ENCODE measurements at regions not wholly inside any gene's neighbourhood (a gene's known extent, or its start where the extent isn't known, plus 50 kb on each side); places are given as distances from the start of the nearest gene placed in this dataset.
"Not testable (repeated sequence)": the region's sequence is repeated elsewhere in the genome, so short reads cannot be mapped to it uniquely, and the experiment has no call there.

DNA sequence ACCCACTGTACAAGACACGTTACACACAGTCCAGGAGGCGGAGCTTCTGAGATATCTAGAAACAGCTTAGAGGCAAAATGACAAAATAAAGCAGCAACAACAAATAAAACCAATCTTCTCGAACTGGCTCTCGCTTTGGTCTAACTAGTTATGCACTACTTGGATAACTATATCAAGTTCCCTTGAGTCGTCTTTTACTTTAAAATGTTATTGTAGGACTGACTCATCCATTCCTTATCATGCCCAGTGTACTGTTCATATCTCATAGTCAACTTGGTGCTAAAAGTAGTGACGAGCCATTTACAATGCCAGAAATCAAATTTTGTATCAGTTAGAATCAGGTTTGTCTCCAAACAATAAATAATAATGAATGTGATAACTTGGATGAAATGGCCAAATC is 102.5 kb upstream of the SLC35G4 start:
- DNase-seq = no peak

DNA sequence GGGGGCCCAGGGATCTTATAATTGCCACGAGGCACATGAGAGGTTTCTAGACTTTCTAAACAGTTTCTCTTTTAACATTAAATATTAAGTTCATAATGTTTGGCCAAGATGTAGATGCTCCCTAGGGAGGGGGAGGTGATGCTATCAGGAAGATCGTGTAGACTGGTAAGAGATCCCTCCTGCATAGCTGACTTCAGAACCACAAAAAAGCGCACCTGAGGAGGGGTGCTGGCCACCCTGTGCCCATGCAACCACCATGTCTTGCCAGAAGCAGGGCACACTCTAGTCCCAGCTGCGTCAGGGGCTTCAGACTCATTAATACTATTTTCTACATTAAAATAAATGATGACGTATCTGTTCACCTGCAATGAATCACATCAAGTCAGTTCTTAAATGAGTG is 103.4 kb upstream of the SLC35G4 start:
- DNase-seq = no peak

DNA sequence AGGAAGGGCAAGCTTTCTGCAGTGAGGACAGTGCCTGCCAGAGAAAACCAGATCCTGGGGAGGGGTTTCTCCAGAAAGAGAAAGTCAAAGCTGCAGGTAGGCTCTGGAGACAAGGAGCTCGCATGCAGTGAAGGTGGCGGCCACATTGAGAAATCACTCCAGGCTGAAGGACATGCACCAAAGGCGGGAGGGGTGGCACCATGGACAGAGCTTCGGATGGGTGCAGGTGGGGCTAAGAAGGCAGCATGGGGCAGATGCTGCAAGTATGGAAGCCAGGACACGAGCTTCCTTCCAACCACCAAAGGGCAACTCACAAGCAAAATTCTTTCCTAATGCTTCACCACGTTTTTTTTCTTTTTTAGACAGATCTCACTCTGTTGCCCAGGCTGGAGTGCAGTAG is 104.4 kb upstream of the SLC35G4 start:
- DNase-seq = no peak

DNA sequence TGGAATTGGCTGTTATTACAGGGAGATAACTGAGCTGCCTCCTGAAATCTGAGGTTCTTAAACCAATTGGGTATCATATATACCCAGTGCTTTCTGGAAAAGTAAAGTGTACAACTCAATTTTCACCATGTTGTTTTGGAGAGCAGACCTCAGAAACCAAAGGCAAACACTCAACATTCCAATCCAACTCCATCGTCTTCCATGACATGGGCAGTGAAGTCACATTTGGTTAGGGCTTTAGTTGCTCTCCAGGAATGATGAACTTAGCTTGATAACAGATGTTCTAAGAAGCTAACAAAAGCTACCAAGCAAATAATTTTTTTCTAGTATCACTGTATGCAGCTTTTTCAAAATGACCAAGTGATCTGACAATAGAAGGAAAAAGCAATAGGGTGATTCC is 107.0 kb upstream of the SLC35G4 start:
- no peak for DNase-seq

DNA sequence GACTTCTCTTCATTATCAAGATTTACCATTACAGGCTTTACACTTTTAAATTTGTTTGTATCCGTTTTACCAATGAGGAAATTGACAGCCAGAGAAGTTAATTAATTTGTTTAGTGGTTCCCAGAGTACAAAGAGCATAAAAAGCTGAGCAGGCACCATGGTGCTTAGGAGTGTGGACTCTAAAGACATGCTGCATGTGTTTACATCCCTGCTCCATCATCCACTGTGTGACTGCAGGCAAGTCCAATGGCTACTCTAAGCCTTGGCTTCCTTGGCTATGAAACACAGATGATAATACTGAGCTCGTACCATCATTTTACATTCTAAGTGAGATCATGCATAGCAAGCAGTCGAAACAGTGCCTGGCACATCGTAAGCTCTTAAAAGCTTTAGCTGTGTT is 108.0 kb upstream of the SLC35G4 start:
- no peak for DNase-seq

DNA sequence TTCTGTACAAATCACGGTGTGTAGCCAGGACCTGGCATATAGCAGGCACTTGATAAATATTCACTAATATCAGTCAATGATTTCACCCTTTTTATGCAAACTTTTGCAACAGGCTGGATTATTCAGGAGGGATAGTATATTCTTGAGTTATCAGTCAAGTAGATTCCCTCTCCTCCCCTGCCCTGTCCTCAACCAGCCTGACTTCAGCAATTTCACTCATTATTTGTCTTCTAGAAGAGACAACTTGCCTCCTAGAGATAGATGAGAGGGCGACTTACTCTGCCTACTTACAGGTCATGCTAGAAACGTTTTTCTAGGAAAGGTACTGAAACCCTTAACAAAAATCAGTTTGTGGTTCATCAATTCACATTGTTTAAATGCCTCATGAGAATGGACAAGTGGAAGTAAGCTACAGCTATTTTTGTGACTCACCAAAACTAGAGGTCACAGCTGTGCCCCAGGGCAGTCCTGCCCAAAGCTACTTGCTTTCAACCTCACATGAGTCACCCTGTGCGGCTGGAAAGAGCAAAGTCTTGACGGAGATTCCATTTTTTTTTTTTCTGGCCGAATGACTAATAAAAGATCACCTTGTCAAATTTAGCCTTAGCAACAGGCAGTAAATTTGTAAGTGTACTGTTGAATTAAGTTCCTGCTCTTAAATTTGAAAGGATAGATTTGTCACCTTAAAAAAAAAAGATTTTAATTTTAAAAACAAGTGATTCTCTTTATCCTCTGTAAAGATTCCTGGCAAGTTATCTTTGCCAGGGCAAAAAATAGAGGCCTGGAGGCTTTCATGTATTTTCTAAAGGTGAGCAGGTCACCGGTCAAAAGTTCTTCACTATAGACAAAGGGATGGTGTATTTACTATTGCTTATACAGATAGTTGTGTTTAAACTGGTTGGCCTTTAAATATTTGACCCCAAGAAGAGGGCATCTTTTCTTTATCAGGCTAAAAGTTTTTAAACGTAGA is 109.0 kb upstream of the SLC35G4 start:
- DNase-seq = no peak

DNA sequence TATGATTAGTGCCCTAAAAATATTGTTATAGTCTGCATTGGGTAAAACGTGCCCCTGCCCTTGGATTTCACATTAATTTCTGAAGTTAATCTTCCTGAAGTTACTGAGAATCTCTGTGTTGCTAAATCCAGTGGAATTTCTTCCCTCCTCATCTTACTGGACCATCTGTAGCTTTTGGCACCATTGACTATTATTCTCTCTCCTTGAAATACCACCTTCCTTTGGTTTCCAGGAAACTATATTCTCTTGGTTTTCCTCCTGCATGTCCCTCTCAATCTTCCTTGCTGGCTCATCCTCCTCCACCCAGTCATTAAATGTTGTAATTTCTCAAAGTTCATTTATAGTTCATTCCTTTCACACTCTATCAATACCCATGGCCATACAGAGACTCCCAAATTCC is 110.6 kb upstream of the SLC35G4 start:
- no peak for DNase-seq

DNA sequence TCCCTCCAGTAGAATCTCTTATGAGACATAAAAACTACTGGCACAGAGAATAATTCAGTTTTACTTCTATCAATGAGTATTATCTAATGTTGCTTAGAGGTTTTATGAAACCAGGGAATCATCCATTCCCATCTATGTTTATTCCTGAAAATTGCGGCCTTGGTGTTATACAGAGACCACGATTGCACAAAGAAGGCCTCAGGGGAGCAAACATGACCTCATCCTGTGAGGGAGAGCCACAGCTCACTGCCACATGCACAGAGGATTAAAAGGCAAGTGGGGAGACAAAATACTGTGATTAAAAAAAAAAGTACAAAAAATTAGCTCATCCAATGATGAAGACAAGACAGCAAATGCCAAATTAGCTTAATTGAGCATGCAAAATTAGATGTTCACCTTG is 111.8 kb upstream of the SLC35G4 start:
- no peak for DNase-seq

DNA sequence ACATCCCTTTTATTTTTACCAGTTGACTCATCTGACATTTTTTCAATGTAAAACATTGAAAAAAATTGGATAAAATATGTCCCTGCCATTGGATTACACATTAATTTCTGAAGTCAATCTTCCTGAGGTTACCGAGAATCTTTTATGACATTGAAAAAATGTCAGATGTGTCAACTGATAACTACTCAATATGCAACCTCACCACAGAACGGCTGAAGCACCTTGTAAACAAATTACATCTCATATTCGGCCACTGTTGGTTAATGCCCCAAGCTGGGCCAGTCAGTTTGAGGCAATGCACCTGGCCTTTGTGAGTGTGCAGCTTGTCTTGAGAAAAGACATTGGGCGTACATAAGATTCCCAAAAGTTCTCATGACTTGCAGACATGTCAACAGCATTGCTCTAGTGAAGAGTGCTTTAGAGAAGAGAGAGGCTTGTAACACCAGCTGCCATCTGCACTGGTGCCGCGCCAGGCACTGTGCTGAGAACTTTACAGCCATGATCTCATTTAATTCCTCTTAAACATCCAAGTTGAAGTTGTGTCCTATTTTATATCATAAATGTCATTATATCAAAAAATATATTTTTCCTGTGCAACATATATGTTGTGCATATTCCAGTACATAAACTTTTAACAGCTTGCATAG is 112.7 kb upstream of the SLC35G4 start:
- DNase-seq = no peak

DNA sequence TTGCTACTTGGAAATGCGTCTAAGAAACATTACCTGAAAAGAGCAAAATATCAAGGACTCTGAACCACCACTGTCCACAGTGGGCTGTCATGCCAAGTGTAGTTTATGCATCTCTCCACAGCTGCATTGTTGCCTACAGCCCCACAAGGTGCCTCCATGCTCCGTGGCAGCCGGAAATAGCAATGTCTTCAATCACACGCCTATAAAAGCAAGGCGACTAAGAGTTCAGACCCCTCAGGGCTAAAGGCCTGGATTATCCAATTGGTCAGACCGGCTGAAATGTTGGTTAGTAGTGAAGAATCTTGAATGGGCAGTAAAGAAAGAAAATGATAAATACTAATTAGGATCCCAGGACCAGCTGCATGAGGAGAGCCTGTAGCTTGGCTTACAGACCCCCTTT is 114.0 kb upstream of the SLC35G4 start:
- DNase-seq = no peak

DNA sequence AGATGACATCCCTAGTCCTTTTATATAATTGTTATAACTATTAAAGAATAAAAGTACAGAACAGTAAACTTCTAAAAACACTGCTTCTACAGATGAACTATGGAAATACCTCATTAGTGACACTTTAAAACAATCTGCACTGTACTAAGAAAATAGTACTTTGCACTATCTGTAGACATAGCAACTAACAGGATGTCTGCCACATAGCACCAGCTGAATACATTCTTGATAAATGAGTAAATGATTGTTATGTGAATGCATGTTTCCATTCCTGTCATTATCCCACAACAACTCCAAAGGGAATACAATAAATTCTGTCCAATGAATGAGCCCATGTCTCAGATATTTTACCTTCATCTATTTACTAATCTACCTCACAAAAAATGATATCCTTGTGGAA is 115.3 kb upstream of the SLC35G4 start:
- DNase-seq = no peak

DNA sequence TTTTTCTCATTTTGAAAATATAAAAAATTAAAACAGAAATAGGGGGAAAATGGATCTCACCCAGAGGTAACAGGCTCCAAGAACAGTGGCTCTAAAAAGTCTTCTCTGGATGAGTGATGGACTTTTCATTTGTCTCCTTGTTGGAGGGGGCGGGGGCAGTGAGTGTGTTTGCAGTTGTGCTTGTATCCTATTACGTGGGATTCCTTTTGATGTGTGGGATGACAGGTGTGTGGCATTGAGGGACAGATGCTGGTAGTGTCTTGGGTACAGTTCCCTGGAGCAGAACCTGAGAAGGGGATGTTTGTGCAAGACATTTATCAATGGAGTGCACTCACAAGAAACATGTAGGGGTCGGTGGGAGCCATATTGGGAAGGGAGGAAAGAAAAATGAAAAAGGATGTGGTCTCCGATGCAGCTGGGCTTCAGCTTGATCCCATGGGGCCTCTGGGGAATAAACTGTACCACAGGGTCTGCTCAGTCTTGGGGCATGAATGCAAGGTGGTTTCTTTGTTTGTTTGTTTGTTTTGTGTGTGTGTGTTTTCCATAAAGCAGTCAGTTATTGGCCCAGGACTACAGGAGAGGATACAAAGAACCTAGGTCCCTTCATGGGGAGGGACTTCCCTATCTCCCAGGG is 120.0 kb upstream of the SLC35G4 start:
- DNase-seq = no peak

DNA sequence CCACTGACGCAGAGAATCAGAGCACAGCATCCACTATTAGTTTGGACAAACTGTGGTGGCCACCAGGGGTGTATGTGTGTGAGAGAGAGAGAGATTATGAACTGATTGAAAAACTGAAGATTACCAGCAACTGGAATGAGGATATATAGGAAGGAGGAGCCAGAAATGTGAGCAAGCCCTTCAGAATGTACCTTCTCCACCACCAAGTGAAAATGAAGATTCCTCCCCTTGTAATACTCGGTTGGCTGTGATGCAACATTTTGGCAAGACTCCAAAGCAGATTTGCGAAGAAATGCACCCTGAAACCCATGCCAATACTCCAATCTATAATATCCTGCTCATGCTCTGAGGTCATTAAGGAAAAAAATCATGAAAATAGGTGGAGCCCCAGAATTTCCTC is 121.2 kb upstream of the SLC35G4 start:
- no peak for DNase-seq

DNA sequence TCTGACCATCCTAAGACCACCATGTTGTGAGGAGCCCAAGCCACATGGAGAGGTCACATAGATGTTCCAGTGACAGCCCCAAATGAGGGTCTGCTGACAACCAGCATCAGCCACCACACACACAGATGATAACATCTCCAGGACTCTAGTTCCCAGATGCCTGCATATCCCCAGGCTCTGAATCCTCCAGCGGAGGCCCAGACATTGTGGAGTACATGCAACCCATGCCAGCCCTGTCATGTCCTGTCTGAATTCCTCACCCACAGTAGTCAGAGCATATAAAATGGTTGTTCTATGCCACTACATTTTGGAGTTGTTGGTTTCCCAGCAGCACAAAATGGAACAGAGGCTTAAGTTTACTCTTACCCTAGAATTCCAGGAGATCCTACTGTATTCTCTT is 122.0 kb upstream of the SLC35G4 start:
- no peak for DNase-seq

DNA sequence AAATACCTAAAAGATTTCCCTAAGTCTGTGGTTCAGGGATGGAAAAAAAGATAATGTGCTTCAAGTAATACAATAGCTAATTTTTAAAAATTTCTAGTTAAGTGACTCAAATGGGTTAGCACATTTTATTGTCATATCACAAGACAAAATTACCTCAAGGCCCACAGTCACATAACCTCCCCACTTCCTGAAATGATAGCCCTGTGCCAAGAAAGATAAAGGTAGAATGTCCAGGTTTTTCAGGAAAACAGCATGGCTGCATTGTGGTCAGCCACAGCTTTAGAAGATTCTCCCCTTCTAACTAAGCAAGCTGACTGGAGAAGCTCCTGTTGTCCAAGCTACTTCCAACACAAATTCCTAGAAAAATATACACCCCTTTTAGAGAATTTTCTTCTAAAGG is 127.1 kb upstream of the SLC35G4 start:
- no peak for DNase-seq

DNA sequence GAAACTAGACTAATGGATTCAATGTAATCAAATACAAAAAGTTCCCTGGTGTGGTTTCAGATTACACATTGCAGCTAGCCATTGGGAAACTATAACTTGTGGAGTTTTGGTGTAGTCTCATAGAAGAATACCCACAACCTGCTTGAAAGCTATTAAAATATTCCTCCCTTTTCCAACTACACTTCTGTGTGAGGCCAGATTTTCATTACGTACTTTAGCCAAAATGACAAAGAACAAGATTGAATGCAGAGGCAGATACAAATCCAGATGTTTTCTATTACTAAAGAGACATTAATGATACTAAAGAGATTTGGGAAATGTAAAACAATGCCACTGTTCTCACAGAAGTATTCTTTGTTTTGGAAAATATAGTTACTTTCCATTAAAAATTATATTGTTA is 128.7 kb upstream of the SLC35G4 start:
- no peak for DNase-seq

DNA sequence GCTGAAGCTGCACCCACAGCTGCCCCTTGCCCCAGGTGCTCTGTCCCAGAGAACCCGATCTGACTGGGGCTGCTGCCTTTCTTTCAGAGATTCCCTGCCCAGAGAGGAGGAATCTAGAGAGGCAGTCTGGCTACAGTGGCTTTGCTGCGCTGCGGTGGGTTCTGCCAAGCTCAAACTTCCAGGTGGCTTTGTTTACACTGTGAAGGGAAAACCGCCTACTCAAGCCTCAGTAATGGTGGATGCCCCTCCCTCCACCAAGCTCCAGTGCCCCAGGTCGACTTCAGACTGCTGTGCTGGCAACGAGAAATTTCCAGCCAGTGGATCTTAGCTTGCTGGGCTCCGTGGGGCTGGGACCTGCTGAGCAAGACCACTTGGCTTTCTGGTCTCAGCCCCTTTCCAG is 130.4 kb upstream of the SLC35G4 start:
- not testable (repeated sequence) for DNase-seq

DNA sequence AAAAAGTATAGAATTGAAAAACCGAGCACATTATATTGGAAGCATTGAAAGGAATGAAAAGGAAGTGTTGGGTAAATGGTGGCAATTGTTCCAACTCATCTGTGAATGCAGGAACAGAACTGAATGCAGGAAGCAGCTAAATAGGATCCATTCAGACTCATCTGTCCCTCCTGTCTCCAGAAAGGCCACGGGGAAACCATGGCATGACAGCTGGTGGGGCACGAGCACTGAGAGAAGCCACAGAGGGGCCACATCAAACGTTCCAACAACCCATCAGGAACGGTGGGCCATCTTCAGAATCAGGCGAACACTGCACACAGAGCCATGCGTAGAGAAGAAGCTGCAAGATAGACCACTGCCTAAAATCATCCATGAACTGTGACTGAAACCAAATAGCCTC is 138.5 kb upstream of the SLC35G4 start:
- no peak for DNase-seq

DNA sequence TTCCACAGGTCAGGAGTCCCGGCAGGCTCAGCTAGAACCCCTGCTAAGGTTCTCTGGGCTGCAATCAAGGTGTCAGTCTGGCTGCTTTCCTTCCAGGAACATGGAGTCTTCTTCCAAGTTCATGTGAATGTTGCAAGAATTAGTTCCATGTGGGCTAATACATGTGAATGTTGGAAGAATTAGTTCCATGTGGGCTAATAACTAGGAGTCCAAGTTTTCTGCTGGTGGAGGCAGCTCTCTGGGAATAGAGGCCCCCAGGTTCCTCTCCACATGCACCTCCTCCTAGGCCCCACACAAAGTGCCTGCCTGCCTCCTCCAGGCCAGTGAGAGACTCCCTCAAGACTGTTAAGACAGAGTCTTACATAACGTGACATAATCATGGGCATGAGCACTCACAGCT is 140.8 kb upstream of the SLC35G4 start:
- no peak for DNase-seq

DNA sequence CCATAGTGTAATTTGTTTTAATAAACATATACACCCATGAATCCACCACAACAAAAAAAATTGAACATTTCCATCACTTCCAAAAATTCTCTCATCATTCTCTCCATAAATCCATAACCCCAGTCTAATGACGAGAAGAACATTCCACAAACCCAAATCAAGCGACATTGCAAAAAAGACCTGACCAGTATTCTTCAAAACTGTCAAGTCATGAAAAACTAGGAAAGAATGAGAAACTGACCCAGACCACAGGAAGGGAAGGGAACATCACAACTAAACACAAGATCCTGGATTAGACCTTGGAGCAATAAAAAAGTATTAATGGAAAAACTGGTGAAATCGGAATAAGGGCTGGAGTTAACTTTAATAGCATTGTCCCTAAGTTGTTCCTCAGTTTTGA is 141.3 kb upstream of the SLC35G4 start:
- no peak for DNase-seq

DNA sequence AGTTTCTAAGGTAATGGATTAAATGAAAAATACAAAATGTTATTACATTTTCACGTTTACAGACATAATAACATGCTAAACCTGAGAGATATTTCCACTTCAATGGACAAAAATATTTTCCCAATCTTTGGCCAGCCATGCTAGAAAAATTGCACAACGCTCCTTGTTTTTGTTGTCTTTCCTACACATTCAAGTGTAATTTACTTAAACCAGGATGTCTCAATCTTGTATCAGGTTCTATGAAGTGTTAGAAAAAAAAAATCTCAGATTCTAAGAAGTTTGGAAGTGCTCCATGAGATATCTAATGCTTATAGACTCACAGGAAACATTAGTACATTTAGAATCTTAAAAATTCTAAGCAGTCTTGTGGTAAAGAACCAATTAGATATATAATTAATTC is 141.8 kb upstream of the SLC35G4 start:
- DNase-seq = no peak

DNA sequence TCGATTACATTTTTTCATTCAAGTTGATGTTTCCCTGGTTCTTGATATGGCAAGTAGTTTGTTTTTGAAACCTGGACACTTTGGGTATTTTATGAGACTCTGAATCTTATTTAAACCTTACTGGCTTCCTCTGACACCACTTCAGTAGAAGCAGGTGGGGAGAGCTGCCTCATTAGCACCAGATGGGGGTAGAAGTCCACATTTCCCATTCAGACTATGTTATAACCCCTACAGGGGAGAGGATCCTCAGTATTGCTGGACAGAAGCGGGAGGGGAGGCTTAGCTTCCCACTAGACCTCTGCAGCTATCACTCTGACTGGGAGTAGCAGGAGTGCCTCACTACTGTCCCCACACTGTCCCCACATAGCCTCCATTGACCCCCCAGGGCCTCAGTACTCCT is 145.3 kb upstream of the SLC35G4 start:
- DNase-seq = no peak

DNA sequence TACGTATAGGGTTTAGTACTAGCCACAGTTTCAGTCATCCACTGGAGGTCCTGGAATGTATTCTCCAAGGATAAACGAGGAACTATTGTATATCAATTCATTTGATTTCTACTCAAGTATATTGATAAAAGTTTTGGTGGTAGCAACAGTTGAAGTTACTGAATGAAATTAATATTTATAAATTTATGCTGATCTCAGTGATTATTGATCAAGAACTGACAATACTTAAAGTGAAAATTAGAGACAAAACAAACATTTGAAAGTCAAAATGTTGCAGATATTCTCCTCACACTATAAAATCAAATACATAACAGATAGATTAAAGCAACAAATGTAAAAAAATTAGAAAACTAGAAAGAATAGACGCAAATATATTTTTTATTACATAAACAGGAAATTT is 150.9 kb upstream of the SLC35G4 start:
- DNase-seq = no peak

DNA sequence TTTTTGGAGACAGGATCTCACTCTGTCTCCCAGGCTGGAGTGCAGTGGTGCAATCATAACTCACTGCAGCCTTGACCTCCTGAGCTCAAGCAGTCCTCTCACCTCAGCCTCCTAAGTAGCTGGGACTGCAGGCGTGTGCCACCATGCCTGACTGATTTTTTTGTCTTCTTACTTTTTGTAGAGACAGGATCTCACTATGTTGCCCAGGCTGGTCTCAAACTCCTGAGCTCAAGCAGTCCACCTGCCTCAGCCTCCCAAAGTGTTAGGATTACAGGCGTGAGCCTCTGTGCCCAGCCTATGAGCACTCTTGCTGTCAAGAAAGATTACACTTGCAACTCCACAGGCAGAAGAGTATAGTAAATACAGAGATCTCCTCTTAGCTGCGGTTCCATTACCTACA is 151.5 kb upstream of the SLC35G4 start:
- not testable (repeated sequence) for DNase-seq

Data from hematopoietic multipotent progenitor cell treated with erythropoietin and hydrocortisone succinate and interleukin-3 and kit ligand, for 6 days (in vitro differentiated cells).